GM18868 (cell line): ENCODE measurements at regions not wholly inside any gene's neighbourhood (a gene's known extent, or its start where the extent isn't known, plus 50 kb on each side); places are given as distances from the start of the nearest gene placed in this dataset.

Experiments
- ATAC-seq: cut with Tn5 transposase; IDR thresholded peaks from one replicate; pipeline ENCODE4 v1.9.1; 2021; ENCODE audit warnings: mild to moderate bottlenecking, moderate library complexity; ENCODE audit not compliant: unreplicated experiment

- no peak for ATAC-seq
These were observed 520.1 kb upstream of the PKDCC start for GRCh38 chr2:41527525-41528323.

DNA sequence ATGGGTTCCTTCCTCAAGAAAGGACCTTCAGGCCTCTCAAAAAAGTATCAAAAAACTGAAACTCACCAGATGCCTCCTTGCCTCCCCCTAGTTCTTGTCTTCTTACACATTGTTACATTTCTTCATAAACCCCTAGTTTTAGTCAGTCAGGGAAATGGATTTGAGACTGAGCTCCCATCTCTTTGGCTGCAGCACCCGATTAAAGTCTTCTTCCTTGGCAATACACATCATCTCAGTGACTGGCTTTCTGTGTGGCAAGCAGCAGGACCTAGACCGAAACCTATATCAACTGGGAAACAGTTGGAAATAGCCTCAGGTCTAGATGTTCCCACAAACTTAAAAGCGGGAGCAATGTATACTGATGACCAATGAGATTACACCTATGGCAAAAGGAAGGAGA lies 512.2 kb upstream of the PKDCC start:
- ATAC-seq: no peak

GRCh38 chr2:41540272-41540998 lies 507.4 kb upstream of the PKDCC start:
- ATAC-seq: no peak

DNA sequence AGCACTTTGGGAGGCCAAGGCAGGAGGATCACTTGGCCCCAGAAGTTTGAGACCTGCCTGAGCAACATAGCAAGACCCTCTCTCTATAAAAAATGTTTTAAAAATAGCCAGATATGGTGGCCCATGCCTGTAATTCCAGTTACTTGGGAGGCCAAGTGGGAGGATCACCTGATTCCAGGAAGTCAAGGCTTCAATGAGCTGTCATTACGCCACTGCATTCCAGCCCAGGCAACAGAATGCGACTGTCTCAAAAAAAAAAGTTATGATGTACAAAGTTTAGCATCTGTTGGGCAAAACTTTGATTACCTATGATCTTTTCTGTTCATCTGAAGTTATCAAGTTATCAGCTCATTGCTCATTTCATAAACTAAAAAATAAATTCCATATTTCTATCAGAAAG lies 504.1 kb upstream of the PKDCC start:
- ATAC-seq: no peak

DNA sequence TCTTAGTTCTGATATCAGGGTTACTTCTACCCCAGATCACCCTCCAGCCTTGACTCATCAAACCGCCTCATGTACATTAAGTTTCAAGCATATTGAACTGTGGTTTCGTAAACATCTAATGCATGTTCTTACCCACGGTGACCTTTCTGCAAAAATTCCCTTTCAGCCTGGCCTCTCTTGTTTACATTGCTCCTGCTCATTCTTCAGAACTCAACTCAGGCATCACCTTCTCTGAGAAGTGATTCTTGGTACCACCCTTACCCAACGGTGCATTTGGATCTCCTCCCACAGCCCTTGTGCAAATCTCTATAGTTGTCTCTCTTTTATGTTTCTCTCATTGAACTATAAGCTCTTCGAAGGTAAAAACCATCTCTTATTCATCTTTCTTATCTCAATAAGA lies 503.1 kb upstream of the PKDCC start:
- ATAC-seq: no peak

DNA sequence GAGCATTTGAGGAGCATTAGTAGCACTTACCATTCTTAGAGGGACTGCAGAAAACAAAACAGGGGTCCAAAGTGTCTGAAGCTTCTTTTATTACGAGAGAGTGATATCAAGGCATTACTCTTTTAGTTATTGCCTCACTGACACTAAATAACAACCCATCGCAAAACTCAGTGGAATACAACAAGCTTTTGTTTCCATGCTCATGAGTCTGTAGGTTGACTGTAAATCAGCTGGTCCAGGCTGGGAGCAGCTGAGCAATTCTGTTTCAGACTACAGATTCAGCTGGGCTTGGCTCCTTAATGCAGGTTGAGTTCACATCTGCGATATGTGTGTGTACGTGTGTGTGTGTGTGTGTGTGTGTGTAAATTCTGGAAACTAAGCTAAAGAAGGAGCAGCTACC lies 501.8 kb upstream of the PKDCC start:
- no peak for ATAC-seq

GRCh38 chr2:41568648-41569047 lies 479.2 kb upstream of the PKDCC start:
- ATAC-seq: no peak

- ATAC-seq: no peak
These were observed 475.7 kb upstream of the PKDCC start for GRCh38 chr2:41572154-41572553.

DNA sequence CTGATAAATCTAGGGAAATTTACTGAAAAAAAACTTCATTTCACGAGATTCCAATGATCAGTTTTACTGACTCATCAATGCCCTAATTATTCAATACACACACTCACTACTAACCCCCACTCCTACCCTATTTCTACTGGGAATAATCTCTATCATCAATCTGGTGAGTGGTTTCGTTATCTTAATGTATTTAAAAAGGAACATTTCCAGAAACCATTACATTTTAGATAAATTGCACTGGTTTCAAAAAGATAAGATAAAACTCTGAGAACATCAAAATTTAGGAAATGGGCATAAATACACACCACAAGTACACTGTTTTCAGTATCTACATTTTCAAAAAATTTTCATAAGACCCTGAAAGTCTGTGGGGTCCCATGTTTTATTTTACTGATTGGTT lies 471.4 kb upstream of the PKDCC start:
- ATAC-seq: no peak

DNA sequence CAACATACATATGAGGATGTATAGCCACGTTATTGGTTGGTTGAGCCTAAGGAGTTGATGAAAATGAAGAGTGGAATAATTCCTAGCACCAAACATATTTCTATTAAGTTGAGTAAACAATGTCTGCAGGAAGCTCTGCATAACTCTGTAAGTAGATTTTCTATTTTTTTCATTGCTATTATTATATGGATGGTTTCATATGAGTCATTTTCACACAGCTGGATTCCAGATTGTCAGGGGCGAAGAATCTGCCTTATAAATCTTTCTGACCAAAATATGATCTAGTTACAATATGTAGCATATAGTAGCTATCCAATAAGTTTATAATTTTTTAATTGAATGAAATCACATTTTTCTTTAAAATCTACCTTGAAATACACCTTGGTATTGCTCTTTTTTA lies 468.0 kb upstream of the PKDCC start:
- no peak for ATAC-seq

DNA sequence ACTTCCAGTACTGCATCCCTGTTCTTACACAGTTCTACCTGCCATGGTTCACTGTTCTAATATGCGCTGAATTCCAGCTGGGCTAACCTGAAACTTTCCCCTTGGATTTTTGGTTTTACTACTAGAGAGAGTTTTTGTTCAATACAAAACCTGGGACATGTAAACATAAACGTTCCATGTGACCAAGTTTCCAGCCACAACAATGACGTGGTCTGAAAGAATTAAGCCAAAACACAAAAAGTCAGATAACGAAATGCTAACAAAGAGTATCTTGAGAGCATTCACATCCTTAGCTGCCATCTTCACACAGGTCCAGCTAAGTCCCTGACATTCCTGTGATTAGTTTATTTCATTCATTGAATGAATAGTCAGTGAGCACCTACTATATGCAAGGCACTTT lies 467.0 kb upstream of the PKDCC start:
- ATAC-seq: no peak

- no peak for ATAC-seq
These were observed 452.6 kb upstream of the PKDCC start for GRCh38 chr2:41595240-41595639.

- ATAC-seq: no peak
These were observed 450.1 kb upstream of the PKDCC start for GRCh38 chr2:41597680-41598079.

- no peak for ATAC-seq
These were observed 449.5 kb upstream of the PKDCC start for GRCh38 chr2:41598161-41598894.

- no peak for ATAC-seq
These were observed 447.4 kb upstream of the PKDCC start for GRCh38 chr2:41600460-41600859.

GRCh38 chr2:41602341-41602740 lies 445.5 kb upstream of the PKDCC start:
- ATAC-seq: no peak

- ATAC-seq: no peak
These were observed 442.5 kb upstream of the PKDCC start for GRCh38 chr2:41605311-41605710.

DNA sequence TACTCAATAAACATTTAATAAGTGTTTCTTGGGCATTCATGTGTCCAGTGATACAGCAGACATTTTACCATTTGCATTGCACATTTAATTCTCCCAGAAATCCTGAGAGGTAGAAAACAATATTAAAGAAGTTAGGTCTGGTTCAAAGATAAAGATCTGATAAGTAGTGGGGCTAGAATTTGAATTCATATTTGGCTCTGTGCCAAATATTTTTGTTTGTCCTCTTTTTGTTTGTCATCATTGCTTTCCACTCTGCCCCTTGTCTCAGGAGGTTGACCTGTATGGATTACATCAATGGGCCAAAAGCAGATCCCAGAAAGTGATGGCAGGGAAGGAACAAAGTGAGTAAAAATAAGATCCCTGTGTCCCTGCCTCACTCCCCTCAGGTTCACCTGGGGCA lies 441.9 kb upstream of the PKDCC start:
- no peak for ATAC-seq

- peak; percentile 63 for ATAC-seq
These were observed 437.2 kb upstream of the PKDCC start for GRCh38 chr2:41610501-41611190.

- peak; percentile 65 for ATAC-seq
These were observed 429.1 kb upstream of the PKDCC start for GRCh38 chr2:41618754-41619153.

- ATAC-seq: no peak
These were observed 426.7 kb upstream of the PKDCC start for GRCh38 chr2:41621095-41621494.
